ENCODE measurements at regions not wholly inside any gene's neighbourhood (a gene's known extent, or its start where the extent isn't known, plus 50 kb on each side); places are given as distances from the start of the nearest gene placed in this dataset.

- ChIA-PET POLR2A (ENCODE audit: partially characterized antibody) (no interaction called here), CTCF (ENCODE audit: partially characterized antibody) (no interaction called here)
- 100% methylated on average over 1 of the region's 1 CpG; no CpG with 5 or more reads in 1 of the 2 experiments for WGBS, 2 experiments (ENCODE audit: extremely low coverage in 1 of 2, insufficient coverage in 1 of 2, insufficient read length in 1 of 2, insufficient replicate concordance in 2 of 2, low coverage in 1 of 2, low lambda C conversion rate in 2 of 2, missing lambda C conversion rate in 1 of 2)
Measured at GRCh38 chr2:56806924-56807323, 623.1 kb downstream of the CCDC85A start.

More at GRCh38 chr2:56806924-56807323, 623.1 kb downstream of the CCDC85A start:
- DNase-seq (ENCODE audit: low read depth in 1 of 2, low spot score in 2 of 2): no peak
- H4K8ac ChIP-seq (ENCODE audit: extremely low read depth, insufficient read depth, low read length): no peak overlapping the region
- H3K9me3 ChIP-seq (ENCODE audit: insufficient read depth in 2 of 2, low read depth in 1 of 2, low read length in 1 of 2): no peaks in the 10 kb centered on the region
- H3K9ac ChIP-seq (replicated peaks in 1 of 4; ENCODE audit: extremely low read depth in 1 of 4, low read depth in 3 of 4, low read length in 3 of 4): no peak overlapping the region
- no peaks in the 10 kb centered on the region for H3K4me1 ChIP-seq (replicated peaks in 1 of 4; ENCODE audit: control insufficient read depth in 3 of 4, insufficient read depth in 4 of 4, low read length in 3 of 4)
- TF ChIP-seq SP1 (IDR thresholded peaks at IDR 0.05; ENCODE audit: low read depth, low read length): no peak
- TF ChIP-seq SUZ12 (IDR thresholded peaks at IDR 0.05; ENCODE audit: low read length): no peak
- no peak for TF ChIP-seq ATF3 (IDR thresholded peaks at IDR 0.05; ENCODE audit: insufficient read depth, low read depth, low read length)
- no peak for TF ChIP-seq SP2 (IDR thresholded peaks at IDR 0.05; ENCODE audit: low read length)
- TF ChIP-seq RXRA (IDR thresholded peaks at IDR 0.05; ENCODE audit: insufficient read depth, low read depth, low read length): no peak
- TF ChIP-seq YY1 (IDR thresholded peaks at IDR 0.05; ENCODE audit: low read depth, low read length): no peak
- no peak for TF ChIP-seq SIN3A (conservative IDR thresholded peaks at IDR 0.05 in 1 of 2, IDR thresholded peaks at IDR 0.05 in 1 of 2; ENCODE audit: low read depth in 1 of 2, low read length in 2 of 2)
- no peak for TF ChIP-seq JUN (IDR thresholded peaks at IDR 0.05; ENCODE audit: low read depth, low read length)
- TF ChIP-seq KDM4A (IDR thresholded peaks at IDR 0.05; ENCODE audit: low read depth, low read length, severe bottlenecking): no peak
- no peak for TF ChIP-seq POLR2AphosphoS5 (IDR thresholded peaks at IDR 0.05; ENCODE audit: low read depth, low read length)
- TF ChIP-seq TAF1 (IDR thresholded peaks at IDR 0.05; ENCODE audit: low read depth, low read length): no peak
- TF ChIP-seq SRF (IDR thresholded peaks at IDR 0.05; ENCODE audit: low read depth, low read length): no peak
- H4K91ac ChIP-seq (replicated peaks; ENCODE audit: insufficient read length, low read length): no peak overlapping the region
- no peak overlapping the region for H3K23ac ChIP-seq (ENCODE audit: insufficient read length)
- no peak overlapping the region for H2AFZ ChIP-seq (ENCODE audit: low read length)
- H2AK5ac ChIP-seq (ENCODE audit: low read depth, low read length): no peak overlapping the region
- no peak overlapping the region for H2BK120ac ChIP-seq (replicated peaks; ENCODE audit: low read depth, low read length)
- no peak overlapping the region for H3K4me3 ChIP-seq (ENCODE audit: extremely low read depth in 1 of 4, insufficient read depth in 2 of 4, low read depth in 3 of 4, low read length in 4 of 4)
- FAIRE-seq: no peak
- H2BK12ac ChIP-seq (ENCODE audit: low read depth, low read length): no peak overlapping the region
- H3K79me1 ChIP-seq (ENCODE audit: low read depth, low read length): no peaks in the 10 kb centered on the region
- no peaks in the 10 kb centered on the region for H3K27me3 ChIP-seq (replicated peaks in 1 of 4; ENCODE audit: control insufficient read depth in 3 of 4, extremely low read depth in 1 of 4, insufficient read depth in 3 of 4, low read length in 3 of 4)
- H2BK15ac ChIP-seq (ENCODE audit: low read length): no peak overlapping the region
- no peak overlapping the region for H3K56ac ChIP-seq (replicated peaks; ENCODE audit: insufficient read length, low read depth, low read length)
- H3K79me2 ChIP-seq (ENCODE audit: control insufficient read depth in 1 of 2, insufficient read depth in 2 of 2, low read length in 2 of 2): no peaks in the 10 kb centered on the region
- no peak overlapping the region for H3K4ac ChIP-seq (replicated peaks; ENCODE audit: insufficient read length, low read depth, low read length)
- no peak overlapping the region for H3K18ac ChIP-seq (ENCODE audit: extremely low read depth, low read length)
- H4K20me1 ChIP-seq (replicated peaks in 1 of 2; ENCODE audit: control insufficient read depth in 1 of 2, insufficient read depth in 2 of 2, low read length in 2 of 2): no peaks in the 10 kb centered on the region
- no peak overlapping the region for H3K4me2 ChIP-seq (ENCODE audit: insufficient read depth in 1 of 2, low read depth in 2 of 2, low read length in 2 of 2)
- no peak overlapping the region for H2BK20ac ChIP-seq (ENCODE audit: low read length)
- H3K23me2 ChIP-seq (ENCODE audit: low read depth, low read length): no peaks in the 10 kb centered on the region
- no peak overlapping the region for H3K27ac ChIP-seq (ENCODE audit: low read depth, low read length)
- H3K14ac ChIP-seq (ENCODE audit: insufficient read length): no peak overlapping the region
- no peaks in the 10 kb centered on the region; a peak in 1 of 8 replicates for H3K36me3 ChIP-seq (ENCODE audit: control insufficient read depth in 2 of 4, insufficient read depth in 4 of 4, low read length in 3 of 4)
- no peak overlapping the region for H4K5ac ChIP-seq (ENCODE audit: insufficient read length, low read depth, low read length)
- H2BK5ac ChIP-seq (ENCODE audit: low read depth, low read length): no peak overlapping the region

Measured in H1 (cell line).